ENCODE measurements at regions not wholly inside any gene's neighbourhood (a gene's known extent, or its start where the extent isn't known, plus 50 kb on each side); places are given as distances from the start of the nearest gene placed in this dataset.

GRCh38 chr7:68269405-68269804 lies 1272.8 kb downstream of the TYW1 start:
- Histone ChIP-seq H3K23ac (ENCODE audit: low read depth, low read length) (no peak overlapping the region), H3K56ac (ENCODE audit: extremely low read depth, insufficient read depth, low read length) (no peak overlapping the region), H3K4me2 (ENCODE audit: low read depth, low read length) (no peak overlapping the region), H3K4me3 (ENCODE audit: insufficient read depth, low read depth, low read length) (no peak overlapping the region), H2BK5ac (ENCODE audit: low read depth, low read length, poor library complexity, severe bottlenecking) (no peak overlapping the region), H4K20me1 (ENCODE audit: insufficient read depth, low read length) (no peaks in the 10 kb centered on the region), H3K4me1 (ENCODE audit: control insufficient read depth, insufficient read depth, low read length) (no peaks in the 10 kb centered on the region), H2BK20ac (ENCODE audit: low read depth, low read length) (no peak overlapping the region), H2BK15ac (ENCODE audit: low read depth, low read length) (no peak overlapping the region), H2BK120ac (ENCODE audit: low read depth, low read length) (no peak overlapping the region), H3K9me3 (ENCODE audit: control insufficient read depth, insufficient read depth, low read length) (peaks cover 27% of the 10 kb centered on the region), H3K18ac (ENCODE audit: low read depth, low read length) (no peak overlapping the region), H4K8ac (ENCODE audit: low read depth in 2 of 2, low read length in 2 of 2) (no peak overlapping the region), H3K9me1 (ENCODE audit: insufficient read depth, low read length) (no peaks in the 10 kb centered on the region), H2AFZ (replicated peaks; ENCODE audit: low read length, poor library complexity) (no peak overlapping the region), H3K27ac (ENCODE audit: insufficient read depth, low read length) (no peak overlapping the region), H3K14ac (replicated peaks; ENCODE audit: low read depth, low read length) (no peak overlapping the region), H4K91ac (ENCODE audit: insufficient read depth, low read depth, low read length) (no peak overlapping the region), H3K36me3 (ENCODE audit: control insufficient read depth, insufficient read depth, low read length) (no peaks in the 10 kb centered on the region), H3K27me3 (ENCODE audit: control insufficient read depth, insufficient read depth, low read length) (no peaks in the 10 kb centered on the region), H2AK5ac (ENCODE audit: low read depth, low read length) (no peak overlapping the region), H3K4ac (ENCODE audit: low read depth, low read length) (no peak overlapping the region), H4K5ac (ENCODE audit: low read depth, low read length) (no peak overlapping the region), H2AK9ac (replicated peaks; ENCODE audit: low read depth, low read length, poor library complexity) (no peak overlapping the region), H3K9ac (ENCODE audit: low read depth, low read length) (no peak overlapping the region), H3K79me1 (ENCODE audit: low read depth in 1 of 2, low read length in 2 of 2) (no peaks in the 10 kb centered on the region)
- dilution Hi-C loops (cut with HindIII; ENCODE audit: low sequenced_read_pairs, unreplicated experiment) (no loop called here), intact Hi-C loops (cut with micrococcal nuclease) (no loop called here), in situ Hi-C loops (cut with MboI; ENCODE audit: low sequenced_read_pairs) (no loop called here)
- no TSS peak for BruUV-seq (replicated peaks)
- DNase-seq (no peak), ATAC-seq (ENCODE audit: low read depth) (no peak)
- no CpG with 5 or more reads among the region's 1 CpG for WGBS, 2 experiments (ENCODE audit: extremely low coverage in 2 of 2, insufficient read length in 1 of 2)
- CTCF ChIA-PET = no interaction called here
- TF ChIP-seq RFX5 (IDR thresholded peaks at IDR 0.05; ENCODE audit: low read depth, low read length) (no peak), POLR2A (IDR thresholded peaks at IDR 0.05; ENCODE audit: low read depth, low read length) (no peak), RCOR1 (IDR thresholded peaks at IDR 0.05; ENCODE audit: insufficient replicate concordance, low read length) (no peak), CHD1 (IDR thresholded peaks at IDR 0.05; ENCODE audit: low read depth, low read length) (no peak), SMC3 (IDR thresholded peaks at IDR 0.05; ENCODE audit: low read depth, low read length) (no peak), MXI1 (IDR thresholded peaks at IDR 0.05; ENCODE audit: borderline replicate concordance, low read depth, low read length) (no peak), MAZ (IDR thresholded peaks at IDR 0.05; ENCODE audit: borderline replicate concordance, low read depth, low read length) (no peak), NFE2L2 (IDR thresholded peaks at IDR 0.05; ENCODE audit: low read depth, low read length) (no peak), CTCF (conservative IDR thresholded peaks at IDR 0.05; ENCODE audit: low read depth, low read length) (no peak), MAFK (IDR thresholded peaks at IDR 0.05; ENCODE audit: low read depth, low read length) (no peak), BHLHE40 (IDR thresholded peaks at IDR 0.05; ENCODE audit: low read depth, low read length) (no peak), FOS (IDR thresholded peaks at IDR 0.05; ENCODE audit: low read depth, low read length) (no peak), RAD21 (IDR thresholded peaks at IDR 0.05; ENCODE audit: low read length) (no peak), CEBPB (IDR thresholded peaks at IDR 0.05; ENCODE audit: low read depth, low read length) (no peak)
- TF ChIP-seq, protein P1, sequence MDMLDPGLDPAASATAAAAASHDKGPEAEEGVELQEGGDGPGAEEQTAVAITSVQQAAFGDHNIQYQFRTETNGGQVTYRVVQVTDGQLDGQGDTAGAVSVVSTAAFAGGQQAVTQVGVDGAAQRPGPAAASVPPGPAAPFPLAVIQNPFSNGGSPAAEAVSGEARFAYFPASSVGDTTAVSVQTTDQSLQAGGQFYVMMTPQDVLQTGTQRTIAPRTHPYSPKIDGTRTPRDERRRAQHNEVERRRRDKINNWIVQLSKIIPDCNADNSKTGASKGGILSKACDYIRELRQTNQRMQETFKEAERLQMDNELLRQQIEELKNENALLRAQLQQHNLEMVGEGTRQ (IDR thresholded peaks at IDR 0.05; ENCODE audit: low read depth, low read length) = no peak
- TF ChIP-seq, protein P2, sequence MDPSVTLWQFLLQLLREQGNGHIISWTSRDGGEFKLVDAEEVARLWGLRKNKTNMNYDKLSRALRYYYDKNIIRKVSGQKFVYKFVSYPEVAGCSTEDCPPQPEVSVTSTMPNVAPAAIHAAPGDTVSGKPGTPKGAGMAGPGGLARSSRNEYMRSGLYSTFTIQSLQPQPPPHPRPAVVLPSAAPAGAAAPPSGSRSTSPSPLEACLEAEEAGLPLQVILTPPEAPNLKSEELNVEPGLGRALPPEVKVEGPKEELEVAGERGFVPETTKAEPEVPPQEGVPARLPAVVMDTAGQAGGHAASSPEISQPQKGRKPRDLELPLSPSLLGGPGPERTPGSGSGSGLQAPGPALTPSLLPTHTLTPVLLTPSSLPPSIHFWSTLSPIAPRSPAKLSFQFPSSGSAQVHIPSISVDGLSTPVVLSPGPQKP (IDR thresholded peaks at IDR 0.05; ENCODE audit: borderline replicate concordance, low read depth, low read length) = no peak
- POLR2A ChIA-PET (ENCODE audit: unreplicated experiment) = no interaction called here

All from IMR-90 (cell line).